ENCODE measurements at regions not wholly inside any gene's neighbourhood (a gene's known extent, or its start where the extent isn't known, plus 50 kb on each side); places are given as distances from the start of the nearest gene placed in this dataset.
A peak's percentile ranks its signal among the peaks of the same experiment; 100 is the strongest.

DNA sequence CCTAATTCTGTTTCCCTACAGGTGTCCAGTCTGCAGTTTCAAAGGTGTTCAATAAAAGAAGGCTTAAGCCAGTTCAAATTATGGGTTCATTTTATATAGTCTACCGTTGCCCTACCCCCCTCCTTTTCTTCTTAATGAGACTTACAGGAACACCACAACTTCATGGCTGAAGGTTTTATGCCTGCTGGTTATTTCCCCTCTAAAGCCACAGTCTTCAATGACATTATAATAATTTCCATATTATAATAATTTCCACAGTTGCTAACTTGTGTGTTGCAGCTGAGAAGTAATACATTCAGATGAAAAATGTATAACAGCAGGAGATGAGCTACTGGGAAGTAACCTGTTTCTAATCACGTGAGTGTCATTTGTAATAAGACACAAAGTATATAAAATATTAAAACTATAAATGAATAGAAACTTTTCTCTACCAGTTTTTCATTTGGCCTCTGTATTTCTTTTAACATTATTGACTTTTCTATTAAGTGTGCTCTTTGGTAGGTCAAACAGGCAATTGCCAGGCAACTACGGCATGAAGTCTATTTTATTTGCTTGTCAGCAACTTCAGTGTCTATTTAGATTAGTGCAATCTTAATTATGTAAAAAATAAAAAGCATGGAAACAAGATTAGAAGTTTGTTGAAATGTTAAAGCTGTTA is 120.5 kb upstream of the HMHB1 start:
- no peak for DNase-seq

DNA sequence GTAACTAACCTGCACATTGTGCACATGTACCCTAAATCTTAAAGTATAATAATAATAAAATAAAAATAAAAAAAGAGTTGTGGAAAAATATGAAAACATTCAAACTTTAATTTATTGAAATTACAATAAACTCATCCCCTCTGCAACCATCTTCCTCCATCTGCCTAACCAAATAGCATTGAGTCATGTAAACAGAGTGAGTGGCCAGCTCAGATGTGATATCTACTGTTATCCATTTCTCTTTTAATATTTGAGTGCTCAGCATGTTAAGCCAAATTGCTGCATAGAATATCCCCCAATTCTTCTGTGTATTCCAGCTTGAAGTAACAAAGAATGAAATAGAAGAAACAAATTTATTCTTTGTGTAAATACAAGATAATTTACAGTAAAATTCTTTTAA is 124.4 kb upstream of the HMHB1 start:
- no peak for DNase-seq

DNA sequence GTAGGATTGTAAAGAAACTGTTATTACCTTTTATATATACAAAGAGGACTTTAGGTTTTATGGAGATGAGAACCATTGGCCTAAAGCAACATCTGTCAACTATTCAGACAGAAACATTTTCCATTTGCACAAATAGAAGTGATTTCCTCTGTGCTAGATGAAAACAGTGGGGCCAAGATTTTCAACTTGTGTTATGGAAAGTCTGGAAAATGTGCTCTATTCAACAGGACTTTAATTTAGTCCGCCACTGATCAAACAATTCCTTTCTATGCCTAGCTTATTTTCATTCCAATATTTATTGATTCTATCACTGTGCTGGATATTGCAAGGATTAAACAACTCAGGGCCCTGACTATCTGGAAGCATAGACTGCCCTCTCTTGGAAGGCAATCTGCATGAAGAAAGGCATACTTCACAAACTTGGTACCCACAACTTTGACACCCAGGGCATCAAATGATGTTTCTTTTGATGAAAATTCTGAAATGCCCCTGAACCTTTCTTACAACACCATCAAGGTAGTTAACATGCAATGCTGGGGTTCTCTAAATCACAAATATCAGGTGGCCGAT is 126.6 kb upstream of the HMHB1 start:
- DNase-seq: no peak

DNA sequence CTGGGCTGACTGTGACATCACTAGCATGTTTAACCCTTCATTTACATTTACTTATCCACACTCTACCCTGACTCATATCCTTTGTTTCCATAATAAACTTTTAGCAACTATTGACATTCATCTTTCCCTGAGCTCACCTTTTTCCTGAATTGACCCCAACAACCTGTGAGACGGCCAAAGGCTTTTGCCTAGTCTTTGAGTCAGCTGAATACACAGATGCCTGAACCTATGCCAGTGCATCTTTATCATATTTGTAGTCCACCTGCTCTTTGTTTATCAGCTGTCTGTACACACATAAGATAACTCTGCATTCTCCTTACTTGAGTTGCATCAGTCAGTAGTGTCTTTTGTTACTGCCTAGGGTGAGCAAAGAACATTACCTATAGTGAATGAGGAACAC is 128.5 kb upstream of the HMHB1 start:
- DNase-seq: no peak

DNA sequence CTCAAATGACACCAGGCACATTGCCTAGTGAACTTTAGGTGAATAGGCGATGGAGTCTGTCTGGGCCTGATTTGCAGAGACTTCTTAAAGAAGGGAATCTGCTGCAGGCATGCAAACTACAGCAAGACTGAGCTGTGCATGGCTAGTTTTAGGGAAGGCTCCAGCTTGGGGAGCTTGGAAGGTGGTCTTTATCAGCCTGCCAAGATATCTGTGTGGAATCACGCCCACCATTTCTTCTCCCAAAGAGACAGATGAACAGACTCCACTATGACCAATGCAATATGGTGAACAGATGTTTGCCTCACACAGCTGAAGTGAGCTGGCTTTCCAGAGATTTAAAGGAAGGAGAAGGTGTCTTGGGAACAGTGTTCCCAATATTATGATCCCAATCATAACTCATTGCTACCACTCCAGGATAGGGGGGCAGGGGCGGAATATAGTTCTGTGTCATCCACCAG is 129.0 kb upstream of the HMHB1 start:
- peak; percentile 83 for DNase-seq

DNA sequence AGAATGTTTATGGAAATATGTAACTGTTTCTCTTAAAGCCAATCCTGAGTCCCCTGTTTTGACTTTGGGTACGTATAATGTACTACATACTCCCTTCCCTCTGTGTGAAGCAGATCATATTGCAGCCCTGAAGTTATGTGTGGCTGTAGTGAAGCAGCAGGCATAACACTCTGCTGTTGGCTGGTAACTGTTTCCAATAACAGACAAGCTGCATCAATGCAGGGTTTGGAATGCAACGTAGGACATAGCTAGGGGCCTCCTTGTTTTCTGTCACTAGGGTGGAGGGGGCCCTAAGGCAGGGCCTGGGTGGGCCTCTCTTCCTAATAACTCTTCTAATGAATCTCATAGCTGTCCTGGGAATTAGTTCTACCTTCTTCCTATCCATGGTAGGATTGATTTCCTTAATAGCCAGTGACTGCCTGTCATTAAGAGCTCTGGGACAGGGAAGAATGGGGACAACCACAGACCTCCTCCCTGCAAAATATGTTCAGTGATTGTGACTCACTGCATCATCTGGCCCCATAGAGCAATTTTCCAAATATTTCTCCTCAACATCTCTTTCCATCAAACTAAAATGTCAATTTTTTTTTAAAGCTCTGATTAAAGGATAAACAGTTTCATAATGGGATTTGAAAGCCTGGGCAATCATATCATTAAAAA is 129.6 kb upstream of the HMHB1 start:
- DNase-seq: peak; percentile 28

DNA sequence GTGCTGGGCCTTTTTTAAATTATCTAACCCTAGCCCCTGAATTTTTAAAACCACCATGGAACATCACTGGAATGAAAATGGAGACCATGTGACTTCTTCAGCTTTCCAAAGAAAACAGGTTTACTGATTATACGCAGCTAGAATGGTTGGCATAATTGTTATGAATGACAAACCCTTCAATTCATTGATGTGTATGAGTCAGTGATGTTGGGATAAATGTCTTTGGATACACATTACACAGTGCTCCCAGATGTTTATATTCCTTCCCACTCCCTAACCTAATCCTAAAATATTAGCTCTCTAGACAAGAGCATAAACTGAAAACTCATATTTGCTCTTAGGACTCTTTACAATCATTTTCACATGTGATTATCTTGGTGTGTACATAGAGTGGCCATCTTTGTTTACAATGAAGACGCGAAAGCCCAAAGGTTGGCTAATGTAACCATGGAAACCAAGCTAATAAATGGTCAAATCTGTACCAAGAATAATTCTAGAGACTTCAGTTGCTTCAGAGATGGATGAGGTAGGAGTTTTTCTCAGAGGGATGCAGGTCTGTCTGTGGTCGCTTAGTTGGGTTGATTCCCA is 131.2 kb upstream of the HMHB1 start:
- DNase-seq: no peak

DNA sequence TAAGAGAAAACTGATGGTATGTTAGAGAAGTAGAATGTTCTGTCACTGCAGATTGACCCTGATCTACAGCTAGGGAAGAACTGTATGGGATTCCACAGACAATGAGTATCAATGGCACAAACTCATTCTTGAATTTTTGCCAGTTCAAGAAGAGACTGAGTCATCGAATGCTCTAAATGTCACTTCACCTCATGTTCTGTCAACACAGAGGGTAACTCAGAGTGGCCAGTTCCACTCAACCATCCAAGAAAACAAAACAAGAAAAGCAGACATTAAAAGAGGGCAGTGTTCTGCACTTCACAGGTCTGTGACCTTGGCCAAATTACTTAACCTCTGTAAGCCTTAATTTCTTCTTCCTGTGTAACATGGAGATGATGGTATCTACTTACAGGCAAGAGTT is 132.2 kb upstream of the HMHB1 start:
- DNase-seq: no peak

DNA sequence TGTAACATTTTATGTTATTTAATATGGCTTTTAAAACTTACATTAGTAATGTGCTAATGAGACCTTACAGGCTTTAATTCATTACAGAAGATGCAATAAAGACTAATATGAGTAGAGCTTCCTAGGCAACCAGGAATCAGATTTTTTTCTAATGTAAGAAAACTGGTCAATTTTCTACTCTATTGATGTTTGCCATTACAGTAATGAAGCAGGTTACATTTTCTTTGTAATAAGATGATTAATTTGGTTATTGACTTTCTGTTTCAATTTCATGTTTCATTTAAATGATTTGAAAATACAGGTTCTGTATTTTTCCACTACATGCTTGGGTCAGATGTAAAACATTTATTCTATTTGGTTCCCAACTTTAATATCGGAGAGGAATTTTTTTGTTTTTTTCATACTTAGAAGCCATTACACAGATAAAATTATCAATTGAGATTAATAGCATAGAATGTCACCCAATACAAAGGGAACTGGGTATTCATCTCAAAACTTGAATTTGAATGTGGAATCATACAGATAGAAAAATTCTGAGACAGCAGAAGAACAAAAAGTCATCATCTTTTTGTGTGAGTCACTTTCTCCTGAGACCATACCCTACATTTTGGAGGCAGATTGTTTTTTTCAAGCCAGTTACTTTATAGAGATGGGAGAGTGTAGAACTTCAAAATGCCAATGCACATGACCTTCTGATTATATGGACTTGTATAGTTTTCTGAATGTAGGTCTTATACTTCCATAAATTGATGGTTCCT is 133.6 kb upstream of the HMHB1 start:
- DNase-seq: no peak

DNA sequence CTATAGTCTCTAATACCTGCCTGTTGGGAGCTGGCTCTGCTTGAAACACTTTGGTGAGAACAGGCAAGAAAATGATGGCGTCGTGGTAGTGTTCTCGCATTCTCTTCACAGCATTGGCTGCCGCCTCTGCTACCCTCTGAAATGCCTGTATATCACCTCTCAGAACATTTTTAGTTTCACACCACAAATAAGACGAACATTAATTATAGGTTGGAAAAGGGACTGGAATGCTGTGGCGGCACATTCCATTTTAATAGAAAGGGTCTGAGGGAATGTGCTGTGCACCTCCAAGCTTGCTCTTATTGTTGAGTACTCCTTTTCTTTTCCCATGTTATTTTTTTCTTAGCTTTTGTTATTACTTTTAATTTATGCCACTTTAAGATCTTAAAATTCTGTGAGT is 134.6 kb upstream of the HMHB1 start:
- DNase-seq: no peak

DNA sequence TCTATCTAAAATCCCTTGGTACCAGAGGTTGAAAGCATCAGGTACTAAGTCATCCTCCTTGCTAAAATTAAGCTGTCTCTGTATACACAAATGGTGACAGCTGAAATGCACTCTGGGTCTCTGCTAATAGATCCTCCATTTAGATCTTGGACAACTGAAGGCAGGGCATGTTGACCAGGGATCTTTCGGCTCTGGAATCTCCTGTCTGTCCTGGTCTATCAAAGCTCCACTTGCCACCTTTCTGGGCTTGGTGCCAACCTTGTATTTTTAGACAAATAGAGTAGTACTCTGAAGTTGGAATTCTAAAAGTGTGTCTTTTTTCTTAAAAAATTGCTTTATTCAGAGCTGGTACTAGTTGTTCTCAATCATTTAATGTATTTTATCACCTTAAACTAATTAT is 135.2 kb upstream of the HMHB1 start:
- DNase-seq: no peak

DNA sequence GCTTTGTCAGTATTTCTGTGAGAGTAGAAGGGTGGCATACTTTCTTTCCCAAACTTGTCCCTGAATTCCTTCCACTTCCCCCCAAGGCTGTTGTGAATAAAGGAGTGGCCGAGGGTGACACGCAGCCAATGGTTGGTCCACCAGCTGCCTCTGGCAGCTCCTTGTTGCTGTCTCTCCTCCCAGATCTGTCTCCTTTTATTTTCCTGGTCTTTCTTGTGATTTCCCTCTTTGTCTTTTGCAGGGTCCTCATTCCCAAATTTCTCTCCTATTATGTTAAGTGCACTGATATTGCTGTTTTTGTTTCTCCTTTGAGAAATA is 137.5 kb upstream of the HMHB1 start:
- DNase-seq: no peak

DNA sequence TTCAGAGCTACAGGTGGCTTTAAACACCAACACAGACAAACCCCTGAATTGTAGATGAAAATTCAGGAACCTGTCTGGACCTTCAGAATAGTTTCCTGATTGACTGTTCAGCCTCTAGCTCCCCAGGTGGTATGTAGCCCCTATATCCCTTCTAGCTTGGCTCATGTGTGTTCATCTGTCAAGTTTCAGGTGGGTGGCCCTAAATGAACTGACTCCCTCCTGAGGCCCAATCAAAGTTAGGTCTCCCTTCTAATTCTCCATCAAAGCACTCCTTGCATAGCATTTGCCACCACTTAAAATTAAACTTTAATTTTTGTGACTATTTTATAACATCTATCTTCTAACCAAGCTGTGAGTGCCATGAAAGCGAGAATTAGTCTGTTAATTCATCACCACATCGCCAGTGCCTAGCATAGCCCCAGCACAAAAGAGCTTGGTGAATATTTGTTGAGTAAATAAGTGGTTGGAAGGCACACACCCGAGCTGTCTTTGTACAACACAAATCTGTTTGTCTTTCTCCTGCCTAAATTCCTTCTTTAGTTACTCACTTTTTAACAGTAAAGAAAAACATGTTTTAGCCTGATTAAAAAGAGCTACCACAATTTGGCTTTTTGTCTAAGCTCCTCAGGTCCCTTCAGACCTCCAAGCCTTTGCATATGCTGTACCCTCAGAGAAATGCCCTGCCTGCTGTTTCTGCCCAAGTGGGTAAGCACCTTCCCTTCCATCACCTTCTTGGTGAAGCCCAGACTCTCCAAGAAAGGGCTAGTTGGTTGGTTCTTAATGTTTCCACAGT is 138.1 kb upstream of the HMHB1 start:
- DNase-seq: no peak

DNA sequence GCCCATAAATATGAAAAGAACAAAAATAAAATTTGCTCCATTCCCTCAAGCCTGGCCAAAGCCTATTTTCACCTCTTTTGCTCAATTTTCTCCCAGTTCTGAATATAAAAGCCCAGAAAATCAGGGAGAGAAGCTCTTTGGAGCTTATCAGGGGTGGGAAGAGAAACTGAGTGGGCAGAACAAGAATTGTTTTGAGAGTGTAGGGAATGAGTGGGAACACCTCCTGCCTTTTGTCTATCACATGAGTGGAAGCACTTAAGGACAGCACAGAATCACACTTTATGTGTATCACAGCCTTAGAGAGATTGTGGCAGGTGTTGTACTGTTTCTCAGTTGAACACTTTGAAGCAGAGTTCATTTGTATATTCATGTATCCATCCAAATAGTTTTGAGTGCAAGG is 139.2 kb upstream of the HMHB1 start:
- no peak for DNase-seq

DNA sequence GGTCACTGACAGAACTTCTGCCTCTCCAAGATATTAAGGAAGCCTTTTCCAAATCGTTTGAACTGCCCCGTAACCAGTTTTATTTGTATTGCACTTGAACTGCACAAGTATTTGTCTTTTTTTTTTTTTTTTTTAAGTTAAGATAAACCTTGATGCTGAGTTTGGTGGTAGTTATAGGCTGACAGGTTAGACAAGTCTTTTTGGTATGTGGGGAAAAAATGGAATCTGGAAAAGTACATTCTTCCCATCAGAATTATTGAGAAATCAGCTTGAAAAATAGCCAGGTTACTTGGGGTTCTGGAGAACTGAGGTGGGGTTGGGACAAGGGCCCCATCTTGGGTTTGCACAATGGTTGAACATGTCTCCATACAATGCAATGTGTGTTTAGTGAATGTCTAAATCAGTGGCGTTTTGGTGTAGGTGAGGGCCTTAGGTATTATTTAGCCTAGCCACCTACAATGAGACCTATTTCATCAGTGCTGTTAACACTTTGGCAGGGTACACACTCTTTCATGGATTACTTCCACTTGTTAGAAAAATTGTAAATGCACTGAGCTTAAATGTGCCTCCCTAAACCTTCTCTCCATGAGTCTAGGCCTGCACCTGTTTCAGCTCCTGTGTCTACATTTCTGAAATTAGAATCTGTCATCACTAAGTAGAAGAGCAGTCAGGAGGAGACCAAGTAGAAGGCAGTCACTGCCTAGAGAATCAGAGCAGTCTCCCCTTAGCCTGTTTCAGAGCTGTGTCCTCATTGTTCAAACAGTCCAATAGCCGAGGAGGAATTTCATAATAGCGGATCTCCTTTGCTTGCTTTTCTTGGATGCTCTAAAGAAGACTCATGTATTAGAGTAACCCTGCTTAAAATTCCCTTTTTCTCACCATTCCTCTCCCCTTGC is 140.0 kb upstream of the HMHB1 start:
- no peak for DNase-seq

DNA sequence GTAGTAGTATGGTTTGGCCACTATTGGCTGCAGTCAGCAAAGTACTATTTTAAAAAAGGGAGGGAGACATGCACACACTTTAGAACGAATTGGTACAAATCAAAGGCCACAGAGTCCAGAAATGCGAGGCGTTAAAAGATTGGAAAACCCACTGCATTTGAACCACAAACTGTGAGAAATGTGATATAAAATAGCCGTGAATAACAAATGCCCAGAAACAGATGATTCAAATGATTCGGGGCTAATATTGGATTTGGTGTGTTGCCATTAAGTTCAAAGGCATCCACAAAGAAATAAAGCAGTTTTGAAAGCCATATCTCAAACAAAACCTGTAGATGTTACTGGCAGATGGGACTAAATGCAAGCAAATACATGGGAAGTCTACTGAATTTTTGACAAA is 140.9 kb upstream of the HMHB1 start:
- no peak for DNase-seq

DNA sequence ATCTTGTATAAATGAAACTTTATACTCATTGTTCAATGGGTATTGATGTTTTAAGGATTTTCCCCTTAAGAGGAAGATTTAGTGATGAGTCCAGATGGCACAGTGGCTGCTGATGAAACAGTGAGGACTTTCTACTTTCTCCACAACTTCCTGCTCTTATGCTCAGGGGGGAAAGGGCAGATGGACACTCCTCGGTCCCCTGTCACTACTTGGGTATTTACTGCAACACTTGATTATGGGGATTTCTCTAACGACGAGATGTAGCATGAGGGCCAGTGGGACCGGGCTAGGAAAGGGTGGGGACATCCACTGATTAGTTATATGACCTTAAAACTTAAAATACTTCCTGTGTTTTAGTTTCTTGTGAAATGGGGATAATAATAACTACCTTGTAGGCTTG is 146.1 kb upstream of the HMHB1 start:
- DNase-seq: no peak

DNA sequence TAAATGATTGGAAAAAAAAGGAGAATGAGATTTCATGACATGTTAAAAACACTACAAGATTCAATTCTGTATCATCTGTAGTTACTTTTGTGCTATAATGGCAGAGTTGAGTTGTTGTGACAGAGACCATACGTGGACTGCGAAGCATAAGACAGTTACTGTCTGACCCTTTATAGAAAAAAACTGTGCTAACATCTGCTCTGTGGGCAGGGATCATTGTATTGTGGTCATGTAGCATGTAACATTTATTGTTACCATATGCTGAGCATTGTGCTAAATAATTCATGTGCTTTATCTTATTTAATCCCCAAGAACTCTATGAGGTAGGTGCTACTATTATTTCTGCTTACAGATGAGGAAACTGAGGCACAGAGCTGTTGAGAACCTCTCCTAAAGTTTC is 147.3 kb upstream of the HMHB1 start:
- no peak for DNase-seq

DNA sequence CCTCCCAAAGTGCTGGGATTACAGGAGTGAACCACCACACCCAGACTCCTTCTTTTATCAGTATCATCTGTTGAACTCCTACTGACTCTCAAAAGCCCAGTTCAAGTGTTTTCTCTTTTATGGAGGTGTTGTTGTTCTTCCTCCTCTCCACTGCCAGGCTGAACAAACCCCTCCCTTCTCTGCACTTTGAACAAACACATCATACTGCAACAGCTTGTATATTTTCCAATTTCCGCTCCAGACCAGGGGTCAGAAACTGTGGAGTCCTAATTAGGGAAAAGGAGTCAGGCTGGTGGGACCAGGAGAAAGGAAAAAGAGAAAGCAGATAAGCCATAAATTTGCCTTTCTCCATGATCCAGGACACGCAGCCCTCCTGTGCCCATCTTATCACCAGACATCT is 148.1 kb upstream of the HMHB1 start:
- DNase-seq: no peak

DNA sequence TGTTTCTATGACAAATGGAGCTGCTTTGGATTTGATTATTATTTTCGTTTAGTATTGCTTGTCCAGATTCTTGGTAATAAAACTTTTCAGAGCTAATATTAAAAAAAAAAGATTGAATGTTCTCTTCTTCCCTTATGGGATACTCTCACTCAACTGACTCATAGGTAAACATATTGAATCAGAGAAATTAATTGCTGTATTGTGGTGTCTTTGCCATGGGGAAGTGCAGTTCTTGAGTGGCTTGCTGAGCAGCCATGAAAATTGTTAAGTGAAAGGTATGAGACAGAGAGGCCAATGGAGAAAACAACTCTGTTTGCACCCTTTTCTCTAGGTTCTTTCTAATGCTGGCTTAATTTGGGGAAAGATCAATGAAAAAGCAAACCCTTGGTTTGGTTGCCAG is 149.9 kb upstream of the HMHB1 start:
- DNase-seq: no peak

DNA sequence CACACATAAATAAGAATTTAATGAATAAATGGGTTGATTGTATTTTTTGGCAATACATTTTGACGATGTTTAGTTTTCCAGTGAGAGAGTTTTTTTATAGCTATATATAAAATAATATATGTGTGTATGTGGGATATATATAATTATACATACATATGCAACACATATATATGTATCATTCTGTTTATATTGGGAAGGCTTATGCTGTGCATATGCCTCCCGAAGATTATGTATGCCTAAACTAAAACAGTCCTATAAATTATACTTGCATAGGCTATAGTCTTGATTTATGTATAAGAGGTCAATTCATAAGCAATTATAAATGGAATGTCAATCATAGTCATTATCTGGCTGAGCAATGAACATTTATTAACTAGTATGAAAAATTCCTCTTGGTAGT is 151.3 kb upstream of the HMHB1 start:
- no peak for DNase-seq
